ENCODE measurements at regions not wholly inside any gene's neighbourhood (a gene's known extent, or its start where the extent isn't known, plus 50 kb on each side); places are given as distances from the start of the nearest gene placed in this dataset.

GRCh38 chr7:18202315-18203045 lies 174.8 kb upstream of the PRPS1L1 start:
- DNase-seq, result no peak

DNA sequence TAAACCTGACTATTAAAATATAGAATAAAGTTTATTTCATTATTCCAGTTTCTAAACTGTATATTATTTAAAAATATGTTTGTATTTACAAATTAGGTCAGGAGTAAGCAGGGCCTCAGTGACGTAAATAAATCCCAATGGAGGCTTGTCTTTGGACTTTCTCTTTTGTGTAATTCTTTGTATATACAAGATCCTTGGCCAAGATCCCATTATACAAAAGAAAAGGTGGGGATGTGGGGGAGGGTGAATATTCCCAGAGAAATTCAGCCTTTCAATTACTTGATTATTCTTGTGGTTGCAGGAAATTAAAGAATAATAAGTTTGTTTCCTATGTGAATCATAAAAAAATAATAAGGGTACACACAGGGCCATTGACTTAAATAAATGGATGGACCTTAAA lies 178.7 kb upstream of the PRPS1L1 start:
- DNase-seq, result no peak

DNA sequence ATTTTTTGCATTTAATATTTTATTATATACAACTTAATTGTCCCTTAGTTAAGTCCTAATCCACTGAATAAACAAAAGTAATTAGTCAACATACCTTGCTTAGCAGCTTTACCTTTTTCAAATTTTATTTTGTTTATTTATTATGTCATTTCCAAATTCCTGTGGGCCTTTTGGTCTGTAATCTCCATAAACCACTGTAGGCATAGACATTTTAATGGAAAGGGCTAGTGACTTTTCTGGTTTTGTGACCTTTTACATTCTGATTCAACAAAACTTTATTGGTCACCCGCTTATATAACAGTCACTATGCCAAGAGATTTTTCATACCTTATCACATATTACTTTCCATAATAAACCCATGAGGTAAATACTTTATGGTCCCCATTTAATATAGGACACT lies 181.3 kb upstream of the PRPS1L1 start:
- DNase-seq, result no peak

DNA sequence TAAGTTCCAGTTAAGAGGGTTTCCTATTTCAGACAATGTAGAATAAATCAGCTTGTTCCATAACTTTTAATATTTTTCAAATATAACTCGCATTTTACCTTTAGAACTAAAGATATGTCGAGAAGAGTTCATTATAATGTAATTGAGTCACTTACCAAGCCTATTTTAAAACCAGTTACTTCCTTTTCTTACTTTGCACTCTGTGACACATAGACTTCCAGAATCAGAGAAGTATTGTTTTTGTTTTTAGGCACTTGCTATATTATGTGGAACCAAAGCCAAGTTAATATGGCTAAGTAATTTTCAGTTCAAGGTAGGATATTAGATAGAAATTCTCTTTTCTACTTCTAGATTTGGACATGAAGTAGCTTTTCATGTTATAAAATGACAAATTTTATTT lies 182.7 kb upstream of the PRPS1L1 start:
- no peak for DNase-seq

DNA sequence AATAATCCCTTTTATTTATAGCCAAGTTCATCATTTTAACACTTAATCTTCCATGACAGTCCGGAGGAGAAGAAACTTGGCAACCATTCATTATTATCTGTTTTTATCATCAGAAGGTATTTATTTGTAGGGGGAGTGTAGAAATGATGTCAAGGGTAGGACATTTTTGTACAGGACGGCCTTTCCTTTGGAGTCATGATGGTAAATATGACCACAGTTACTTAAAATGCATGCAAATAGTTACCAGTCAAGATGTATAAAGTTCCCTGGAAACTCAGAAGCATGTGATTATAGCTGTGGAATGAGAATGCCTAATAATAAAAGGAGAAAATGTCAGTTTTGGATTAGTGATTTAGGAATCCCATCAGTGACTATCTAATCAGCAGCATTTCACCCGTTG lies 183.1 kb upstream of the PRPS1L1 start:
- no peak for DNase-seq

DNA sequence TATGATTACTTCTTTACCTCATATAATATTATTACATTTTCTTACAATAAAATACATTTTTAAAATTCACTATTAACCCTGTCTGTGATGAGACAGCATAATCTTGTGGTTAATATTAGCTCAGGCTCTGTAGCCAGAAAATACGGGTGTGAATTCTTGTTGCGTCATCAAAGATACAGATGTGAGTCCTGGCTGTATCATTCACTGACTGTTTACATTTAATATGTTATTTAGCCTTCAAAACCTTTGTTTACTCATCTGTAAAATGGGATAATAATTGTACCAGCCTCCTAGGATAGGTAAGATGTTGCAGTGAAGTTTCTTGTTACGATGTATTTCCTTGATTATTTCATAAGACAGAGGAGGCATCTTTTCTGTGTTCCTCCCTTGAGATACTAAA lies 184.7 kb upstream of the PRPS1L1 start:
- no peak for DNase-seq

DNA sequence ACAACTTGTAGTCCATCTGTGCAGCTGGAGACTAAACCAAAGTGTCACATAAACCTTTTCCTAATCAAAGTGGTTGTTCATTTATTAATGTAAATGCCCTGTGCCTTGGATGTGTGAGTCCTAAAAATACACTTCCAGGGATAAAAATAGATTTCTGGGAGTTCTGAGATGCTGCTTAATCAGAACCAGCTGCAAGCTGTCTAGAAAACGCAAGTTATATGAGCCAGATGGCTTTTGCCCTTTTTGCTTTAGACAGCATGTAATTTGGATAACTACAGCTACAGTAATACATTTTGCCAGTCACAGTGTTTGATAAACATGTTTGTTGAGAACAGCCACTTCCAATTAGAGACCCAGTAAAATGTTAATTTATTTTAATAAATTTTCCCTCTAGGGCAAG lies 185.1 kb upstream of the PRPS1L1 start:
- no peak for DNase-seq

DNA sequence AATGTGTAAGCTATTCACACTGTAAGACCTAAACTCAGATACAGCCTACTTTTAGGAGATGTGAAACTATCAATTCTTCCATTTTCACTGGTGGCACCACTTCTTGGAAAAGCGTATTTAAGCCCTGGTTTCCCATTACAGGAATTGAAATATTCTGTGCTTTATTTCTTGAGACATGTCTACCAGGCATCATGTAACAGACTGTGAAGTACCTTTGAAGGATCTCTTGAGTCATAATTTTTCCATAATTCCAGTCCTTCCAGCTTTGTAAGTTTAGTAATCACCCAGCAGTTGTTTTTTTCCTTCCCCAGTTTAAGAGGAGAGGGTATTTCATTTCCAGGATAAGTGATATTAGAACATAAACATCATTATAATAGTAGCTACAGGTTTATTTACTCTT lies 186.0 kb upstream of the PRPS1L1 start:
- DNase-seq, result no peak

DNA sequence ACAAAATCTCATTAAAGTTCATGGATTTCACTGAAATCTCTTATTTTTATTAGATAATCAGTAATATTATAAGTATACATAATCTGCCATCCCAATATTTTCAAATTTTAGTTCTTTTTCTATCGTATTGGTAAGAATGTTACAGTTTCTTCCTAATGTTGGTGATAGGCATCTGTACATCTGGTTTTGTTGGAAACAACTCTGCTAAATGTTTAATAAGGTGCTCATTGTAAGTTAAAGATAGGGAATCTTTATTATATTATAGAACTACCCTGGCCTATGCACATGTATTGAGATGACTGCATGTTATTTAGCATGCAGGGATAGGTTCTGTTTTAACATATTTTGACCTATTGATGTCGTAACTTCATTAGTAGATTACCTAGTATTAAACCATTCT lies 188.6 kb upstream of the PRPS1L1 start:
- no peak for DNase-seq

- DNase-seq, result no peak
These were observed 194.0 kb upstream of the PRPS1L1 start for GRCh38 chr7:18221377-18222293.

DNA sequence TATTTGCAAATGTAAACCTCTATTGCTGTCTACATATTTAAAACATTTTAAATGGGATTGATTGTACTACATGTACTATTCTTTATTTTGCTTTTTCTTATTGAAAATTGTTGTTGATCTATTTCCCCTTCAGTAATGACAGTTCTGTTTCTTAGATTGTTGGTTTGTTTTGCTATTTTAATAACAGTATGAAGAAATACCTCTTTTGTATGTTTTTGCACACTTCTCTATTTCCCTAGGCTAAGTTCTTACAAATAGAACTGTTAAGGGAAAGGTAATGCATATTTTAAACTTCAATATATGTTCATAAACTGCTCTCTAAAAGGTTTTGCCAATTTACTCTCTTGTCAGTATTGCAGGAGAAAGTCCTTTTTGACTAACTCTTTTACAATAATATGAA lies 195.0 kb upstream of the PRPS1L1 start:
- DNase-seq, result no peak

DNA sequence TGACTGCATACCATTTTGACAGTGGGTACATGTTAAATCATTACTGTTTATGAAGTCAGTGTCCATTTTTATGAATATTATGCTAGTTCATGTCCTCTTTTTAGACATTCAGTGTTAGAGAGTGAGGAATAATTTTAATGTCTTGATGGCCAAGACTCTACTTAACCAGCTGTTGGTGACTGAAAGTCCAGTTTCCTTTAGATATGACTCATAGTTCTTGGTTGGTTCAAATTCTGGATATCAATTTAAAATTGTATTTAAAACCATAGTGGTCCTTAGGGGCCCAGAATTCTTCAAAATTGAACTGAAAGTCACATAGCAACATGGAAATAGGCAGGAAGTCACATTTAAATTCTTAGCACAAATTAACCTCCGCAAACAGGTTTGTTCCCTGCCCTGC lies 196.5 kb upstream of the PRPS1L1 start:
- DNase-seq, result no peak

DNA sequence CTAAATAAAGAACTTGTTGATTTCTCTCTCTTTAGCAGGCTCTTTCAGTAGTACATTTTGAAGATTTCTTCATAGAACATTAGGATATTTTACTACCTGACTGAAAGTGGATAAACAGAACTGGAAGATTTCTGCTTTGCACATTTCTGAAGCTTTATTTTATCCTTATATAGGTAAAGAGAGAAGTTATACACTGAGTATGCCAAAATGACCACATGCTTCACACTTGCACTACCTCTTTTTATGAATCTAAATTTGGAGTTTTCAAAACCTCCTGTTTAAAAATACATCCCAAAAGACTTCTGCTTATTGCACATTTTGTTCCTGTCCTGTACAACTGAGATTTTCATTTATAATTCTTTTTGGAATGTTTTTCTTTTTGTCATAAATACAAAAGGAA lies 197.4 kb upstream of the PRPS1L1 start:
- no peak for DNase-seq

DNA sequence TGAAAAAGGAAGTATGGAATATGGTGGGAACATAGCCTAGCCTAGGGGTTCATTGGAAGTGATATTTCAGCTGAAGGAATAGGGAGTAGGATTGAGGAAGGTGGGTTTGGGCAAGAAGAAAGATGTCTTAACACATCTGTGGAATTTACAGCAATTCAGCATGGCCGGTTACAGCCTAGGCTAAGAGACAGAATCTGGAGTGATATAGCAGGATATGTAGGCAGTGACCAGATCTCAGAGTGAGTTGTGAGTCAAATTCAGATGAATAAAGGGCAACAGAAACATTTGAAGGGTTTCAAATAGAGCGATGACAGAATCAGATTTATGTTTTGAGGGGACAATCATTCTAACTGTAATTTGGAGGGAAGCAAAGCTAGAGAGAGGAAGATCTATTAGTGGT lies 199.0 kb upstream of the PRPS1L1 start:
- DNase-seq, result no peak

DNA sequence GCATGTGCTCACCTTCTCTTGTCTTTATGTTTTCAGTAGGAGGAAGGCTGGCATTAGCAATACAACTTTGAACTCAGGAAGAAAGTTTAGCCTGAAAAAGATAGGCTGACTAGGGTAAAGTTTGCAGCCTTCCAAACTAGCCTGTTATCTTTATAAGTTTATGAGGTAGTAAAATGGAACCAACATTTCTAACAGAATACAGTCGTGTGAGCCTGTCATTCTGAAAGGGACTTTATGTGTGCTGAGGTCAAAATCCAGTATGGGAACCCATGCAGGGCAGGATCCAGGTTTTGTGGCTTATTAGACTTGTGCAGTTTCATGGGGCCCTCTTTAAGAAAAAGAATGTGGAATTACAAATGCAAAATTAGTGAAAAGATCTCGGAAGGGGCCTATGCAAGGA lies 201.0 kb upstream of the PRPS1L1 start:
- no peak for DNase-seq

DNA sequence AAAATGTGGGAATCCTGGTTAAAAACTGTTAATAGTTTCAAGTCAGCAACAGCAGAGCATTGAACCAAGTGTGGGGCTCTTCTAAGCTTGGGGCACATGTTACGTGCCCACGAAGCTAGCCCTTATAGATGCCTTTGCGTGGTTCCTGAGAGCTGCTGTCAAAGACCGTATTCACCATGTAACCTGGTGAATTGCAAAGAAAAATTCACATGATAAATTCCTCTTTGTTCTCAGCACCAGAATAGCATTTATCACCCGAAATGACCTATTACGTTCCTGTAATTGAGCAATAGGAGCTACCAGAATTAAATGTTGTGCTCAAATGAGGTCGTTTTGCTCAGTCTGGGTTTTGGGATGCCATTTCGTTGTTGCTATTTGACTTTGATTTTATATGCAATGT lies 202.6 kb upstream of the PRPS1L1 start:
- no peak for DNase-seq

- DNase-seq, result no peak
These were observed 204.2 kb upstream of the PRPS1L1 start for GRCh38 chr7:18231854-18232253.

GRCh38 chr7:18234519-18234918 lies 206.9 kb upstream of the PRPS1L1 start:
- no peak for DNase-seq

GRCh38 chr7:18235819-18236218 lies 208.2 kb upstream of the PRPS1L1 start:
- no peak for DNase-seq

DNA sequence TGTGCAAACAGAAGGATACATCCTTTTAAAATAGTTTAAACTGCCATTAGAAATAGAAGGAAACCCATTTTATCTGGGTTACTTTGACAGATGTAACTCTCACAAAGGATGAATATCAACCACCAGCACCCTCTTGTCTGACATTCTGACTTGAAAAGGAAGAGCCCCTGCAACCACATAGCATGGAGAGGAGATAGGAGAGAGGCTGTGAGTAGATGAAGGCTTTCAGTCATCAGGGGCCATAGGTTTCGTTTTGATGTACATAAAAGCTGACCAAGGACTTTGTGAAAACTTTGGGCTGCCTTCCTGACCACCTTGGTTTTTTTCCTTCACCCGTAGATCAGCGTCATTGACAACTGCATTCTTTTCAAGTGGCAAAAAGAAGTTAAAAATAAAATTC lies 211.6 kb upstream of the PRPS1L1 start:
- DNase-seq, result no peak

- no peak for DNase-seq
These were observed 214.0 kb upstream of the PRPS1L1 start for GRCh38 chr7:18241543-18242231.

GRCh38 chr7:18243731-18244130 lies 216.1 kb upstream of the PRPS1L1 start:
- no peak for DNase-seq

DNA sequence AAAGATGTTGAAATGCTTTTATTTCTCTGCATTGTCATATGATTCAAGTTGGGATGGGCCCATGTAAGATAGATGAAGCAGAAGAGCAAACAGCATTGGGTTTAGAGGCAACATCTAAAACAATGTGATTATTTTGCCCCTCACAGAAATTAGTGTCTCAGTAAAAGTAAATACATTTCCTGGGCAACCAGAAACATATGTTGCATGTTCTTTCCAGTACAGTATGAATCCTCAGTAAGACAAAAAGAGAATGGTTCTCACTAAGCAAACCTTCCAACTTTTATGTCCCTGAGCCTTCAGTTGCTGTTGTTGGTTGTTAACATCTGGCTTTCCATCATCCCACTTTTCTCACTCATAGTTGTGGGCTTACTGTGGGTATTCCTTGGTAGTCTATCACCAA lies 222.5 kb upstream of the PRPS1L1 start:
- DNase-seq, result no peak

- no peak for DNase-seq
These were observed 230.1 kb upstream of the PRPS1L1 start for GRCh38 chr7:18257711-18258110.
